Fibroblast of pulmonary artery (primary cell): ENCODE measurements at regions not wholly inside any gene's neighbourhood (a gene's known extent, or its start where the extent isn't known, plus 50 kb on each side); places are given as distances from the start of the nearest gene placed in this dataset.

ENCODE experiments used
- DNase-seq: peaks from one replicate; pipeline ENCODE4 v3.0.0-alpha.2; 2010; ENCODE audit warnings: low read depth
- H3K4me3 ChIP-seq: replicated peaks from 2 replicates; pipeline ENCODE4 v1.5.1; 2011; ENCODE audit warnings: low read depth, mild to moderate bottlenecking, control low read depth, low read length, moderate library complexity
- CTCF ChIP-seq: IDR thresholded peaks from 2 replicates; pipeline ENCODE4 v1.5.1; 2011; ENCODE audit warnings: mild to moderate bottlenecking, control low read depth, low read length, inconsistent platforms; ENCODE audit errors: missing control alignments

GRCh38 chr6:122116119-122116834 lies 283.2 kb upstream of the HSF2 start:
- DNase-seq, result no peak
- TF ChIP-seq CTCF, result no peak
- H3K4me3 ChIP-seq, result no peak overlapping the region

- DNase-seq, result no peak
Measured at GRCh38 chr6:122116835-122117627, 282.4 kb upstream of the HSF2 start.

DNA sequence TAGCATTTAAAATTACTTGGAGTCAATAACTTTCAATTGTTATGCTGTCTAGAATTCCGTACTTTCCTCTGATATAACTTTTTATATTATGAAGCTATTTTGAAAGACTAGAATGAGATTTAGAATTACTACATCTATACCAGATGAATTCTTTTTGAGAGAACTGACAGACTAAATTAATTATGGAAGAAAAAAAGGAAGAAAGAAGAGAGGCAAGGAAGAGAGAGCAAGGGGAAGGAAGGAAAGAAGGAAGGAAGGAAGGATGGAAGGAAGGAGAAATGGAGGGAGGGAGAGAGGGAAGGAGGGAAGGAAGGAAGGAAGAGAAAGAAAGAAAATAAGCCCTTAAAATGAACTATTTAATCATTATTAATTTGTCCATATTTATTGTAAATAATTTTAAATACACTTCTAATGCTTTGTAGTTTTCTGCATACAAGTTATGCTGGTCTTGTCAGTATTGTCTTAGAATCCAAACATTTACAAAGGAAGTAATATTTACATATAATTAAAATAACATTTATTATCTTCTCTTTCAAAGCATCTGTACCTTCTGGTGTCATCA lies 280.4 kb upstream of the HSF2 start:
- DNase-seq, result no peak
- H3K4me3 ChIP-seq, result no peak overlapping the region
- TF ChIP-seq CTCF, result no peak

More at GRCh38 chr6:122116835-122117627, 282.4 kb upstream of the HSF2 start:
- TF ChIP-seq CTCF, result no peak
- no peak overlapping the region for H3K4me3 ChIP-seq

DNA sequence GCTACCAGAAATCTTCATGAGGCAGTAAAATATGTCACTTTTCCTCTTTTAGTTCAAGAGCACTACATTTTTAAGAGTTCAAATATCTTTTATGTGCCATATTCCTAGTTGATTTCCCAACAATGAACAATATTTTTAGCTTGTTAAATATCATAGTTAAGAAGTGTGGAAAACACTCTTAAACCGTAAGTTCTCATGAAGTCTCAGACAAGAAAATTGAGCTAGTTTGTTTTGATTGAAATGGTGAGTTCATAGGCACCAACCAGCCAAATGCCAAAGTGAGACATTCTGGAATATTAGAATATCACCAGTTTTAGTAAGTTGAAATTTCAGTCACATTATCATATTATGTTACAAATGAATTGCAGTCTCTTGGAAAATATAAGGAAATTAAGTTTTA lies 277.2 kb upstream of the HSF2 start:
- no peak for TF ChIP-seq CTCF
- H3K4me3 ChIP-seq, result no peak overlapping the region
- no peak for DNase-seq

DNA sequence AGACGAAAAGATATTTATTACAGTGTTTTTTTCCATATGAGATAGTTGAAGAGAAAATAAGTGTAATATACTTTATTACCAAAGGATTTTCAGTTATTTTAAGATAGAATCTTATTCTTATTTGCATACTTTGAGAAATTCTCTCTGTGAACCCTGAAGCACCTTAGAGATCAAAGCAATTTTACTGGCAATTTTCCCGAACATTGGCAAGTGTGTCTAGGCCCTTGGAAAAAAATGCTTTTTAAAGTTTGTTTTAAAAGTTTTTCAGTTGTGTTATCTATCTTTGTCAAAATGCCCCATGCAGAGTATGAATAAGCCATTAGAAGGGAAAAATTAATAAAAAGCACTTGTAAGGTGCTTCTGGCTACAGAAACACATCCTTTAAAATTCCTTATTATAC lies 276.8 kb upstream of the HSF2 start:
- no peak for TF ChIP-seq CTCF
- no peak for DNase-seq
- H3K4me3 ChIP-seq, result no peak overlapping the region

GRCh38 chr6:122124908-122125307 lies 274.5 kb upstream of the HSF2 start:
- H3K4me3 ChIP-seq, result no peak overlapping the region
- DNase-seq, result no peak
- TF ChIP-seq CTCF, result no peak
